A549 (cell line): ENCODE measurements at regions not wholly inside any gene's neighbourhood (a gene's known extent, or its start where the extent isn't known, plus 50 kb on each side); places are given as distances from the start of the nearest gene placed in this dataset.

ENCODE experiments used
- BHLHE40 ChIP-seq: IDR thresholded peaks from 2 replicates; pipeline ENCODE4 v1.6.1; 2012; ENCODE audit warnings: low read depth, low read length, inconsistent platforms
- CEBPB ChIP-seq, 2 experiments: fragments of >200 bp in 1 of 2; sonication (Bioruptor Twin) in 1 of 2; formaldehyde crosslinking in 1 of 2; IDR thresholded peaks; 2 replicates each; pipeline ENCODE4 v1.6.1; 2012 to 2016
- EP300 ChIP-seq, 2 experiments: fragments of >200 bp; sonication (Bioruptor Twin); formaldehyde crosslinking; IDR thresholded peaks; 2 replicates in 1 of 2; 3 replicates in 1 of 2; pipeline ENCODE4 v1.6.1; 2016 to 2017
- FOSL2 ChIP-seq, 2 experiments: fragments of 450-650 bp in 1 of 2; fragments of >200 bp in 1 of 2; sonication (Bioruptor Twin) in 1 of 2; formaldehyde crosslinking; IDR thresholded peaks; 2 replicates each; pipeline versions ENCODE4 v1.5.0 to v1.6.1; 2016 to 2020; ENCODE audit warnings: mild to moderate bottlenecking in 1 of 2, moderate library complexity in 1 of 2
- JUNB ChIP-seq: fragments of >200 bp; sonication (Bioruptor Twin); formaldehyde crosslinking; IDR thresholded peaks from 2 replicates; pipeline ENCODE4 v1.6.1; 2016
- MAFK ChIP-seq: fragments of 450-650 bp; IDR thresholded peaks from 2 replicates; pipeline ENCODE4 v1.6.1; 2014; ENCODE audit not compliant: partially characterized antibody
- POLR2A ChIP-seq: IDR thresholded peaks from 2 replicates; pipeline ENCODE4 v1.6.1; 2012; ENCODE audit warnings: mild to moderate bottlenecking, low read length
- RFX5 ChIP-seq: fragments of 450-650 bp; IDR thresholded peaks from 2 replicates; pipeline ENCODE4 v1.7.1; 2014; ENCODE audit warnings: antibody characterized with exemption, mild to moderate bottlenecking, moderate library complexity
- SMC3 ChIP-seq: fragments of >200 bp; sonication (Bioruptor Twin); formaldehyde crosslinking; IDR thresholded peaks from 3 replicates; pipeline ENCODE4 v1.6.1; 2018; ENCODE audit warnings: inconsistent platforms
- SREBF2 ChIP-seq: fragments of 450-650 bp; IDR thresholded peaks from 2 replicates; pipeline ENCODE4 v1.6.1; 2014; ENCODE audit warnings: mild to moderate bottlenecking, moderate library complexity
- ZFP36 ChIP-seq: fragments of 450-650 bp; IDR thresholded peaks from 2 replicates; pipeline ENCODE4 v1.6.1; 2014; ENCODE audit warnings: borderline replicate concordance; ENCODE audit not compliant: partially characterized antibody
- TF ChIP-seq, protein P1 (sequence below): fragments of >200 bp; sonication (Bioruptor Twin); formaldehyde crosslinking; IDR thresholded peaks from 3 replicates; pipeline ENCODE4 v1.5.1; 2016
- TF ChIP-seq, protein P2 (sequence below): fragments of 450-650 bp; IDR thresholded peaks from 2 replicates; pipeline ENCODE4 v1.6.1; 2014; ENCODE audit warnings: antibody characterized with exemption

DNA sequence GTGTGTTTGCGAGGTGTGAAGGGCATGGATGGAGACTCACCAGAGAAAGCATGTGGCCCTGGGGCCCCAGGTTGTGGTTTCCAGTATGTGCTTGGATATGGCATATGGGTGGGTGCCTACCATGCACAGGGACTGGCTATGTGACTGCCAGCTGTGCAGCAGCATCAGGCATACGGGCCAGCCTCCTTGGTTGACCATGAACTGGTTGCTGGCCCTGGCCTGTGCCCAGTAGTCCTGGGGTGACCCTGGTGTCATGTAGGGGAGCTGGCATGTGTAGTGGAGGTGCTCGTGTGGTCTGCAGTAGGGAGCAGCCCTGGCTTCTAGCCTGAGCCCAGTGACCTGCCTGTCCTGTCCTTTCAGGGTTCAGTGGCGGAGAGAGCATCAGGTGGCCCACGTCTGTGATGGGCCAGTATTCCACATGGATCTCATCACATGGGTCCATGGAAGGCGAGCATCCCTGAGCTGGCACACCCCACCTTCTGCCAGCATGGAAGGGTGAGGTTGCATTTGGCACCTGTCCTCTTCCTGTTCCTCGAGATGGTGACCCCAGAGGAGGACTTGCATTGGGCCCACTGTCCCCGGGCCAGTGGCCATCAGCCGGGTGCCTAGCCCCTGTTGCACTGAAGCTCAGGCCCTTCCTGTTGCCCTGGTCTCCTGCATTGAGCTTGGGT, 228.9 kb downstream of the SNRPN start:
- TF ChIP-seq, protein P1, sequence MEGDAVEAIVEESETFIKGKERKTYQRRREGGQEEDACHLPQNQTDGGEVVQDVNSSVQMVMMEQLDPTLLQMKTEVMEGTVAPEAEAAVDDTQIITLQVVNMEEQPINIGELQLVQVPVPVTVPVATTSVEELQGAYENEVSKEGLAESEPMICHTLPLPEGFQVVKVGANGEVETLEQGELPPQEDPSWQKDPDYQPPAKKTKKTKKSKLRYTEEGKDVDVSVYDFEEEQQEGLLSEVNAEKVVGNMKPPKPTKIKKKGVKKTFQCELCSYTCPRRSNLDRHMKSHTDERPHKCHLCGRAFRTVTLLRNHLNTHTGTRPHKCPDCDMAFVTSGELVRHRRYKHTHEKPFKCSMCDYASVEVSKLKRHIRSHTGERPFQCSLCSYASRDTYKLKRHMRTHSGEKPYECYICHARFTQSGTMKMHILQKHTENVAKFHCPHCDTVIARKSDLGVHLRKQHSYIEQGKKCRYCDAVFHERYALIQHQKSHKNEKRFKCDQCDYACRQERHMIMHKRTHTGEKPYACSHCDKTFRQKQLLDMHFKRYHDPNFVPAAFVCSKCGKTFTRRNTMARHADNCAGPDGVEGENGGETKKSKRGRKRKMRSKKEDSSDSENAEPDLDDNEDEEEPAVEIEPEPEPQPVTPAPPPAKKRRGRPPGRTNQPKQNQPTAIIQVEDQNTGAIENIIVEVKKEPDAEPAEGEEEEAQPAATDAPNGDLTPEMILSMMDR, result no peak
- TF ChIP-seq RFX5 (no peak), JUNB (no peak), SREBF2 (no peak), FOSL2 (IDR thresholded peaks at IDR 0.05) (no peak), FOSL2 (CRISPR knock-in tag; IDR thresholded peaks at IDR 0.05) (no peak), MAFK (no peak), EP300 (IDR thresholded peaks at IDR 0.05) (no peak), POLR2A (no peak), ZFP36 (no peak), CEBPB (IDR thresholded peaks at IDR 0.05) (no peak), BHLHE40 (no peak), SMC3 (no peak)
- TF ChIP-seq, protein P2, sequence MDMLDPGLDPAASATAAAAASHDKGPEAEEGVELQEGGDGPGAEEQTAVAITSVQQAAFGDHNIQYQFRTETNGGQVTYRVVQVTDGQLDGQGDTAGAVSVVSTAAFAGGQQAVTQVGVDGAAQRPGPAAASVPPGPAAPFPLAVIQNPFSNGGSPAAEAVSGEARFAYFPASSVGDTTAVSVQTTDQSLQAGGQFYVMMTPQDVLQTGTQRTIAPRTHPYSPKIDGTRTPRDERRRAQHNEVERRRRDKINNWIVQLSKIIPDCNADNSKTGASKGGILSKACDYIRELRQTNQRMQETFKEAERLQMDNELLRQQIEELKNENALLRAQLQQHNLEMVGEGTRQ, result no peak
